NCI-H1417 treated with DMSO at 0.1 percent for 48 hours (cell line): ENCODE measurements at regions not wholly inside any gene's neighbourhood (a gene's known extent, or its start where the extent isn't known, plus 50 kb on each side); places are given as distances from the start of the nearest gene placed in this dataset.
"Not testable (repeated sequence)": the region's sequence is repeated elsewhere in the genome, so short reads cannot be mapped to it uniquely, and the experiment has no call there.

Experiments used
- DNase-seq: peaks from one replicate; lab custom pipeline; 2025; lab: John Stamatoyannopoulos, UW

DNA sequence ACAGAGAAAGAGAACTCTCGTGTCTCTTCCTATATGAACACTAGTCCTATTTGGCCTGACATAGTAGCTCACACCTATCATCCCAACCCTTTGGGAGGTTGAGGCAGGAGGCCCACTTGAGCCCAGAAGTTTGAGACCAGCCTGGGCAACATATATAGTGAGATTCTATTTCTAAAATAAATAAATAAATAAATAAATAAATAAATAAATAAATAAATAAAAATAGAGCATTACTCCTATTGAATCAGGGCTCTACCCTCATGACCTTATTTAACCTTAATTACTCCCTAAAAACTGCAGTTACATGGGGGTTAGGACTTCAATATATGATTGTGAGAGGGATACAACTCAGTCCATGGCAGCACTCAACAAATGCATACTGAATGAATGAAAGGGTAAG lies 61.2 kb upstream of the GSC start:
- DNase-seq: no peak

- no peak for DNase-seq
Observed at GRCh38 chr14:94827711-94828447, 58.0 kb upstream of the GSC start.

DNA sequence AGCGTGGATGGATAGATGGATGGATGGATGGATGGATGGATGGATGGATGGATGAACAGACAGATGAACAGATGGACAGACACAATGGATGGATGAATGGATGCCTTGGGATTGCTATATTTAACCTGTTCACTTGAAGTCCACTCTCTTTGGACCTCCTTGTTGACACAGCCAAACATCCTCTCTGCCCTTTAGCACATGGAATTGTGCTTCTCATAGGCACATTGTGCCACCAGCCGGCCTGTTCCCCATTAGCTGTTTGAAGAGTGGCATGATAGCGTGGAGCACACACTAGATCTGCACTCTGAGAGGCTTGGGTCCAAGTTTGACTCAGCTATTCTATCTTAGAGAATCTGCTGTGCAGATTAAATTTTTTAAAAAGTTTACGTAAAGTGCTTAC lies 56.9 kb upstream of the GSC start:
- DNase-seq: no peak

DNA sequence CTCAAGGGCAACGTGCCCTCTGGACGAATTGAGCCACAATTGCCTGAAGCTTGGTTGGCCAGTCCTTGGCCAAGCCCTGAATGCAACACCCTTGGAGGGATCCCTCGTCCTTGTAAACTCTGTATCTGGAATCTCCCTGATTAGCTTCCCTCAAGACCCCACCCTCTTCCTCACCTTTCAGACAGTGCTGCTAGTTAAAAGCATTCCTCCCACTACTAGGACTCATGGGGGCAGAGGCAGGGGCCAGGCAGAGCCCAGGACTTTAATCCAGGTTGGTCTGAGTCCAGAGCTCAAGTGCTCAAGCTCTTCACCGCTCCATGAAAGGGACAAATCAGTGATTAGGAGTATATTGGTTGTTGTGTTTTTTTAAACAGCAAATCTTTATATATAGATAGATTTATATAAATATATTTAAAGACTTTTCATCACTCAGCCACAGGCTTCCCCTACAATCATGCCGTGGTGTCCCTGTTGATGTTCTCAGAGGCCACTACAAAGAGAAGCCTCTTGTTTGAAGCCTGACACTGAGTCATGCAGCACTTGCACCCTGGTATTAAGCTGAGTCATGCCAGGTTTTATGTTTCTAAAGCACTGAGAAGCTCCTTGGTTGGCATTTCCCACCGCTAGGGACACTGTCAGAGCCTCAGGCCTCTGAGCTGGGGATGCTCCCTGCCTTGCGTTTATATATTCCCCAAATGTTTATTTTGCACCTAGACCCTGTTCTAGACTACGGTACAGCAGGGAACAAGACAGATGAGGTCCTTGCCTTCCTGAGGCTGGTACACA lies 53.8 kb upstream of the GSC start:
- DNase-seq: no peak

- DNase-seq: no peak
Observed at GRCh38 chr14:94821705-94822104, 51.8 kb upstream of the GSC start.

GRCh38 chr14:94820932-94821331 lies 51.0 kb upstream of the GSC start:
- not testable (repeated sequence) for DNase-seq
